ENCODE measurements at regions not wholly inside any gene's neighbourhood (a gene's known extent, or its start where the extent isn't known, plus 50 kb on each side); places are given as distances from the start of the nearest gene placed in this dataset.

GRCh38 chr6:25038999-25039398 lies 103.2 kb upstream of the RIPOR2 start:
- Histone ChIP-seq H3K27me3 (ENCODE audit: control insufficient read depth, insufficient read depth, low read length) (no peaks in the 10 kb centered on the region), H3K4me3 (ENCODE audit: low read depth, low read length) (peak overlapping the region; percentile 100), H3K4me1 (ENCODE audit: control insufficient read depth, insufficient read depth, low read length, poor library complexity, severe bottlenecking) (peaks cover 88% of the 10 kb centered on the region), H3K36me3 (ENCODE audit: control insufficient read depth, insufficient read depth, low read length) (no peaks in the 10 kb centered on the region), H3K9me3 (ENCODE audit: control insufficient read depth in 2 of 2, low read length in 2 of 2) (no peaks in the 10 kb centered on the region), H3K27ac (ENCODE audit: insufficient read depth, low read length, poor library complexity, severe bottlenecking) (peak overlapping the region; percentile 91)
- Mint-ChIP-seq H3K27me3 (no peaks in the 10 kb centered on the region), H3K36me3 (peaks cover 4% of the 10 kb centered on the region), H3K4me3 (peak overlapping the region; percentile 93 to 96 (median 94)), H3K9me3 (peaks cover 0 to 2% (median 0%) of the 10 kb centered on the region in 7 donors), H3K27ac (peak overlapping the region; percentile 93 to 98 (median 97)), H3K4me1 (peaks cover 30 to 91% (median 70%) of the 10 kb centered on the region in 4 donors)
- ATAC-seq (ENCODE audit: low read depth in 2 of 2): peak in 1 of 2 donors; percentile 25
- DNase-seq: peak in 1 of 3 donors; percentile 80

- Histone ChIP-seq H3K27me3 (ENCODE audit: control insufficient read depth, insufficient read depth, low read length) (no peaks in the 10 kb centered on the region), H3K4me3 (ENCODE audit: low read depth, low read length) (peak overlapping the region; percentile 100), H3K36me3 (ENCODE audit: control insufficient read depth, insufficient read depth, low read length) (no peaks in the 10 kb centered on the region), H3K4me1 (ENCODE audit: control insufficient read depth, insufficient read depth, low read length, poor library complexity, severe bottlenecking) (peaks cover 66% of the 10 kb centered on the region), H3K27ac (ENCODE audit: insufficient read depth, low read length, poor library complexity, severe bottlenecking) (peak overlapping the region; percentile 91), H3K9me3 (ENCODE audit: control insufficient read depth in 2 of 2, low read length in 2 of 2) (no peaks in the 10 kb centered on the region)
- Mint-ChIP-seq H3K27me3 (no peaks in the 10 kb centered on the region), H3K27ac (peak overlapping the region; percentile 93 to 98 (median 97)), H3K36me3 (peaks cover 4% of the 10 kb centered on the region), H3K4me3 (peak overlapping the region; percentile 93 to 96 (median 94)), H3K9me3 (peaks cover 0 to 2% (median 0%) of the 10 kb centered on the region in 7 donors), H3K4me1 (peaks cover 26 to 66% (median 55%) of the 10 kb centered on the region in 4 donors)
- DNase-seq: no peak
- peak; percentile 12 to 16 for ATAC-seq (ENCODE audit: low read depth in 2 of 2)
Measured at GRCh38 chr6:25041485-25042035, 105.8 kb upstream of the RIPOR2 start.

GRCh38 chr6:25042036-25042521 lies 106.3 kb upstream of the RIPOR2 start:
- no peaks in the 10 kb centered on the region for H3K9me3 ChIP-seq (ENCODE audit: control insufficient read depth in 2 of 2, low read length in 2 of 2)
- peak overlapping the region; percentile 100 for H3K4me3 ChIP-seq (ENCODE audit: low read depth, low read length)
- H3K36me3 ChIP-seq (ENCODE audit: control insufficient read depth, insufficient read depth, low read length): no peaks in the 10 kb centered on the region
- DNase-seq: peak; percentile 56 to 78 (median 63)
- peak; percentile 69 to 72 for ATAC-seq (ENCODE audit: low read depth in 2 of 2)
- Mint-ChIP-seq H3K9me3 (peaks cover 0 to 2% (median 0%) of the 10 kb centered on the region in 7 donors), H3K27me3 (no peaks in the 10 kb centered on the region), H3K27ac (peak overlapping the region; percentile 93 to 98 (median 97)), H3K36me3 (peaks cover 4% of the 10 kb centered on the region), H3K4me3 (peak overlapping the region; percentile 93 to 96 (median 94)), H3K4me1 (peaks cover 26 to 64% (median 53%) of the 10 kb centered on the region in 4 donors)
- H3K27ac ChIP-seq (ENCODE audit: insufficient read depth, low read length, poor library complexity, severe bottlenecking): peak overlapping the region; percentile 91
- H3K27me3 ChIP-seq (ENCODE audit: control insufficient read depth, insufficient read depth, low read length): no peaks in the 10 kb centered on the region
- H3K4me1 ChIP-seq (ENCODE audit: control insufficient read depth, insufficient read depth, low read length, poor library complexity, severe bottlenecking): peaks cover 61% of the 10 kb centered on the region

- Mint-ChIP-seq H3K4me1 (peaks cover 24 to 60% (median 50%) of the 10 kb centered on the region in 4 donors), H3K4me3 (peak overlapping the region; percentile 93 to 96 (median 94)), H3K27ac (peak overlapping the region; percentile 93 to 98 (median 97)), H3K36me3 (peaks cover 3% of the 10 kb centered on the region), H3K27me3 (no peaks in the 10 kb centered on the region), H3K9me3 (peaks cover 0 to 2% (median 0%) of the 10 kb centered on the region in 7 donors)
- Histone ChIP-seq H3K4me3 (ENCODE audit: low read depth, low read length) (peak overlapping the region; percentile 100), H3K36me3 (ENCODE audit: control insufficient read depth, insufficient read depth, low read length) (no peaks in the 10 kb centered on the region), H3K27me3 (ENCODE audit: control insufficient read depth, insufficient read depth, low read length) (no peaks in the 10 kb centered on the region), H3K27ac (ENCODE audit: insufficient read depth, low read length, poor library complexity, severe bottlenecking) (peak overlapping the region; percentile 91), H3K4me1 (ENCODE audit: control insufficient read depth, insufficient read depth, low read length, poor library complexity, severe bottlenecking) (peaks cover 56% of the 10 kb centered on the region), H3K9me3 (ENCODE audit: control insufficient read depth in 2 of 2, low read length in 2 of 2) (no peaks in the 10 kb centered on the region)
- ATAC-seq (ENCODE audit: low read depth in 2 of 2) (peak; percentile 54), DNase-seq (peak in 2 of 3 donors; percentile 42 to 68)
Measured at GRCh38 chr6:25042536-25042935, 106.8 kb upstream of the RIPOR2 start.

GRCh38 chr6:25042984-25043725 lies 107.4 kb upstream of the RIPOR2 start:
- Mint-ChIP-seq H3K4me1 (peaks cover 21 to 56% (median 45%) of the 10 kb centered on the region in 4 donors), H3K27ac (peak overlapping the region; percentile 93 to 98 (median 97)), H3K27me3 (no peaks in the 10 kb centered on the region), H3K4me3 (peak overlapping the region; percentile 38 to 96 (median 94)), H3K36me3 (no peaks in the 10 kb centered on the region), H3K9me3 (peaks cover 0 to 2% (median 0%) of the 10 kb centered on the region in 7 donors)
- Histone ChIP-seq H3K27ac (ENCODE audit: insufficient read depth, low read length, poor library complexity, severe bottlenecking) (peak overlapping the region; percentile 91), H3K36me3 (ENCODE audit: control insufficient read depth, insufficient read depth, low read length) (no peaks in the 10 kb centered on the region), H3K27me3 (ENCODE audit: control insufficient read depth, insufficient read depth, low read length) (no peaks in the 10 kb centered on the region), H3K9me3 (ENCODE audit: control insufficient read depth in 2 of 2, low read length in 2 of 2) (no peaks in the 10 kb centered on the region), H3K4me1 (ENCODE audit: control insufficient read depth, insufficient read depth, low read length, poor library complexity, severe bottlenecking) (peaks cover 52% of the 10 kb centered on the region), H3K4me3 (ENCODE audit: low read depth, low read length) (peak overlapping the region; percentile 100)
- ATAC-seq (ENCODE audit: low read depth in 2 of 2) (no peak), DNase-seq (no peak)

GRCh38 chr6:25043892-25044291 lies 108.1 kb upstream of the RIPOR2 start:
- Mint-ChIP-seq H3K27me3 (no peaks in the 10 kb centered on the region), H3K9me3 (peaks cover 0 to 2% (median 0%) of the 10 kb centered on the region in 7 donors), H3K27ac (peak overlapping the region in 1 of 3 donors; percentile 34), H3K36me3 (no peaks in the 10 kb centered on the region), H3K4me1 (peaks cover 21 to 53% (median 41%) of the 10 kb centered on the region in 4 donors), H3K4me3 (peak overlapping the region in 2 of 4 donors; percentile 7 to 11)
- Histone ChIP-seq H3K27ac (ENCODE audit: insufficient read depth, low read length, poor library complexity, severe bottlenecking) (peak overlapping the region; percentile 91), H3K36me3 (ENCODE audit: control insufficient read depth, insufficient read depth, low read length) (no peaks in the 10 kb centered on the region), H3K9me3 (ENCODE audit: control insufficient read depth in 2 of 2, low read length in 2 of 2) (no peaks in the 10 kb centered on the region), H3K4me3 (ENCODE audit: low read depth, low read length) (no peak overlapping the region), H3K27me3 (ENCODE audit: control insufficient read depth, insufficient read depth, low read length) (no peaks in the 10 kb centered on the region), H3K4me1 (ENCODE audit: control insufficient read depth, insufficient read depth, low read length, poor library complexity, severe bottlenecking) (peaks cover 45% of the 10 kb centered on the region)
- no peak for ATAC-seq (ENCODE audit: low read depth in 2 of 2)
- no peak for DNase-seq

- ATAC-seq (ENCODE audit: low read depth in 2 of 2) (no peak), DNase-seq (no peak)
- Histone ChIP-seq H3K4me3 (ENCODE audit: low read depth, low read length) (no peak overlapping the region), H3K9me3 (ENCODE audit: control insufficient read depth in 2 of 2, low read length in 2 of 2) (no peaks in the 10 kb centered on the region), H3K27me3 (ENCODE audit: control insufficient read depth, insufficient read depth, low read length) (no peaks in the 10 kb centered on the region), H3K4me1 (ENCODE audit: control insufficient read depth, insufficient read depth, low read length, poor library complexity, severe bottlenecking) (peaks cover 41% of the 10 kb centered on the region), H3K27ac (ENCODE audit: insufficient read depth, low read length, poor library complexity, severe bottlenecking) (no peak overlapping the region), H3K36me3 (ENCODE audit: control insufficient read depth, insufficient read depth, low read length) (no peaks in the 10 kb centered on the region)
- Mint-ChIP-seq H3K4me1 (peaks cover 13 to 58% (median 44%) of the 10 kb centered on the region in 4 donors), H3K27me3 (no peaks in the 10 kb centered on the region), H3K4me3 (peak overlapping the region in 1 of 4 donors; percentile 86), H3K27ac (no peak overlapping the region), H3K9me3 (no peaks in the 10 kb centered on the region), H3K36me3 (no peaks in the 10 kb centered on the region)
Measured at GRCh38 chr6:25046942-25047341, 111.2 kb upstream of the RIPOR2 start.
